ENCODE measurements at regions not wholly inside any gene's neighbourhood (a gene's known extent, or its start where the extent isn't known, plus 50 kb on each side); places are given as distances from the start of the nearest gene placed in this dataset.

DNA sequence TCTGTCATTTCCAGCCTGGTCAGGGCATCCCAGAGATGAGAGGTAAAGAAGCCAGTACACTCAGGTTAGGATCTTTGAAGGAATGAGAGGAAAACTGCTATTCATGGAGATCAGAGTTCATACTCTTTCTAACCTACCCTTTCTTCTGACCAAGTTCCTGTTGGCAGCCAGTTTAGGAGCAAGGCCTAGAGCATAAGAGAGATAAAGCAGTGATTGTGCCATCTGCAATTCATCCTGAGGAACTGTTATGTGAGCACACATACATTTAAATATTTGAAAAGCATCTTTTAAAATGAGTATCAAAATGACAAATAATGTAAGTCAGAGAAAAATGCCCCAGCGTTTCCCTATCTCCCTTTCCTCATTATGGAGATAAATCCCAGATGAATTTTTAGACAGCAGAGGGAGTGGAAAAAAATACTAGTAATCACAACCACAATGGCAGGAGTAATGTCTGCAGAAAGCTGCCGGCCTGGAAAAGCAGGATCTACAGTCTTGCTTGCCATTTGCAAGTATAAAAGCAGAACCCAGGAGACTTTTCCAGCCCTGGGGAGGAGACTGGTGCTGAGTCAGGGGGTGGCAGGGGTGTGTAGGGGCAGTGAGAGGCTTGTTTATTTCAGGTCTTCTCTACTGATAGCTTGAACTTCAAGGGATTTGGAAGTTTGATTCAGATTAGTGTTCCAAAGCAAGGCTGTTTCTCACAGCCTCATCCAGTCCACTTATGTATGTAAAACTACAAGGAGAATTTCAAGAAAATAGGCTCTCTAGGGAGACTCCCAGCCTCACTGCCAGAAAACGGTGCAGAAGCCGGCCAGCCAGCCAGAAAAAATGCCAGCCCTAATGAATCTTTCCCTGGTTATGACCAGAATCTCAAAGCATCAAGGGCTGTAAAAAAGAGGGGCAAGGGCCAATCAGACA lies 1052.4 kb downstream of the TUSC7 start:
- TF ChIP-seq, protein P1, sequence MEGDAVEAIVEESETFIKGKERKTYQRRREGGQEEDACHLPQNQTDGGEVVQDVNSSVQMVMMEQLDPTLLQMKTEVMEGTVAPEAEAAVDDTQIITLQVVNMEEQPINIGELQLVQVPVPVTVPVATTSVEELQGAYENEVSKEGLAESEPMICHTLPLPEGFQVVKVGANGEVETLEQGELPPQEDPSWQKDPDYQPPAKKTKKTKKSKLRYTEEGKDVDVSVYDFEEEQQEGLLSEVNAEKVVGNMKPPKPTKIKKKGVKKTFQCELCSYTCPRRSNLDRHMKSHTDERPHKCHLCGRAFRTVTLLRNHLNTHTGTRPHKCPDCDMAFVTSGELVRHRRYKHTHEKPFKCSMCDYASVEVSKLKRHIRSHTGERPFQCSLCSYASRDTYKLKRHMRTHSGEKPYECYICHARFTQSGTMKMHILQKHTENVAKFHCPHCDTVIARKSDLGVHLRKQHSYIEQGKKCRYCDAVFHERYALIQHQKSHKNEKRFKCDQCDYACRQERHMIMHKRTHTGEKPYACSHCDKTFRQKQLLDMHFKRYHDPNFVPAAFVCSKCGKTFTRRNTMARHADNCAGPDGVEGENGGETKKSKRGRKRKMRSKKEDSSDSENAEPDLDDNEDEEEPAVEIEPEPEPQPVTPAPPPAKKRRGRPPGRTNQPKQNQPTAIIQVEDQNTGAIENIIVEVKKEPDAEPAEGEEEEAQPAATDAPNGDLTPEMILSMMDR (IDR thresholded peaks at IDR 0.05; ENCODE audit: extremely low read depth, missing control alignments): no peak
- DNase-seq (ENCODE audit: low spot score): no peak

DNA sequence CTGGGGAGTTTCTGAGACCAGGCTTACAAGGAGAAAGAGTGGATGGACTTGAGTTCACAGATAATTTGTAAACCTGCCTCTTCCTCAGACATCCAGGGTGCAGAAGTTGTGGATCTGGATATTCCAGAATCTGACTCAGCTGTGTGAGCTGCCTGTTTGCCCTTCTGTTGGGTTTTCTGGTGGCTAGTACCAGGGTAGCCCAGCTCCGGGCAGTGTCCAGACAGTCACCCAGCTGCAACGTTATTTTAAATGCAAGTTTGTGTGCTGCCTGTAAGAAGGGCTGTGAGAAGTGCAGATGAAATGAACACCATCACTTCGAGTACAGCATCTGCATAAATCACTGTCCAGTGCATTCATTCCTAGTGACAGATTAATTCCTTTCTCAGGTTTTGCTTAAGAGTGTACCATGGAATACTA lies 1053.0 kb downstream of the TUSC7 start:
- no peak for DNase-seq (ENCODE audit: low spot score)
- TF ChIP-seq, protein P1 (IDR thresholded peaks at IDR 0.05; ENCODE audit: extremely low read depth, missing control alignments): no peak

DNA sequence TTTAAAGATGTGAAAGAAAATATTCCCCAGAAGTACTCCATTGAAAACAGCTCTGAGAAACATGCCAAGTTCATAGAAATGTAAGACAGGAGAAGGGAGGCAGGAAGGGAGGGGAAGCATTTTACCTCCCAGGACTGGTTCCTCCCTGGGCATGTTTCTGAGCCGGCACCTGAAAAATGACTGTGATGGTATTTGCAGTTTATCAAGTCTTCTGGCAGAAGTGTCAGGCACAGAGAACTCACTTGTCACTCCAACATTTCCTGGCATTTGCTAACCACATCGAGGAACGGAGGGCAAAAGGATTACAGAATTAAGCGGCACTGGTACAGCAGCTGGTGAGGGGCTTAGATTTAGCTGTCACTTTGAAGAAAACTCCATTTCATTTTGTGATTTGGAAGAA lies 1054.0 kb downstream of the TUSC7 start:
- TF ChIP-seq, protein P1 (IDR thresholded peaks at IDR 0.05; ENCODE audit: extremely low read depth, missing control alignments): no peak
- DNase-seq (ENCODE audit: low spot score): no peak

DNA sequence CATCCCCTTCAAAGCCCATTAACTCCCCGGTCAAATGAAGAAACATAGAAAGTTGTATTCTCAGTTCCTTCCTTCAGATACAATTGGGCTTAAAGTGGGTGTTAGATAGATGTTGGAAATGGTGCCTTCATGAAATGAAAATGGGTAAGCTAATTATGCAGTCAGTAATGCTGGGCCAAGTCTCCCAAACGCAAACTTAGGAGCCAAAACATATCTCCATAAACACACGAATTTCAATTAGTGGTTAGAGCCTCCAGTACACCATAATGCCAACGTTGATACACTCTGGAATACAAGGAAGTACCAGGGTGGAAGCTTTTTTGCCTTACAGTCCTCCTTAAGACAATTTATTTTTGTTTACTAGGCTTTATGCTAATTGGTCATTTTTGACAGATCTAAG lies 1059.0 kb downstream of the TUSC7 start:
- TF ChIP-seq, protein P1 (IDR thresholded peaks at IDR 0.05; ENCODE audit: extremely low read depth, missing control alignments): no peak
- DNase-seq (ENCODE audit: low spot score): no peak

DNA sequence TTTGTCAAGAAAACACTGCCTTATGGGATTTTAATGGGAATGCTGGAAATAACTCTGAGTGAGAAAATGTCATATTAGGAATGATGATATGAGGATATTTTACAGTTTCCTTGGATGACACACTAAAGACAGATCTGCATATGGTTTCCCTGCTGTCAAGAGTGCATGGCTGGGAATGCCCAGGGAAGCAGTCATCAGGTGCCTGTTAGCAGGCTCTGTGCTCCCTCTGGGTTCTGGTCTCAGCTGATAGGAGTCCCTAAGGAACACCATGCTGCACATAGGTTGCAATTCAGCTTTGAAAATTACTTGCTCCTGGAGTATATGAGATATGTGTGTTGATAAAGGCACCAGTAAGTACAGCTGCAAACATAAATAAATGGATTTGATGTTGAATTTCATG lies 1064.6 kb downstream of the TUSC7 start:
- DNase-seq (ENCODE audit: low spot score): no peak
- TF ChIP-seq, protein P1 (IDR thresholded peaks at IDR 0.05; ENCODE audit: extremely low read depth, missing control alignments): no peak

DNA sequence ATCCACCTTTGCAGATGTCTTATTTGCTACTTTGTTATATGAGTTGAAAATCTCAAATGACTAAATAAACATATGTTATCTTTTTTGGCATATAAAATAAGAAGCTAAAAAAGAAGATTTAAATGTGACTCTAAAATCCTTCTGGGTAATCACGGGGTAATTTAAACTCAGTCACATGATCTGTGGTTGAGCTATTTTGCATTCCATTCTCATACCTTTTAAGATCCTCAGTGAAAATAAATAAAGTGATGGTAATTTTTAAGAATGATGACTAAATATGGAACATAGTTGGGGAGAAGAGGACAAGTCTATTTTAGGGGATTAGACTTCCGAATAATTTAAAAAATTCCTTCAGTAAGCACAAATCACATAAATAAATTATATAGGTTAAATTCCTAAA lies 1076.8 kb downstream of the TUSC7 start:
- no peak for DNase-seq (ENCODE audit: low spot score)
- TF ChIP-seq, protein P1 (IDR thresholded peaks at IDR 0.05; ENCODE audit: extremely low read depth, missing control alignments): no peak

DNA sequence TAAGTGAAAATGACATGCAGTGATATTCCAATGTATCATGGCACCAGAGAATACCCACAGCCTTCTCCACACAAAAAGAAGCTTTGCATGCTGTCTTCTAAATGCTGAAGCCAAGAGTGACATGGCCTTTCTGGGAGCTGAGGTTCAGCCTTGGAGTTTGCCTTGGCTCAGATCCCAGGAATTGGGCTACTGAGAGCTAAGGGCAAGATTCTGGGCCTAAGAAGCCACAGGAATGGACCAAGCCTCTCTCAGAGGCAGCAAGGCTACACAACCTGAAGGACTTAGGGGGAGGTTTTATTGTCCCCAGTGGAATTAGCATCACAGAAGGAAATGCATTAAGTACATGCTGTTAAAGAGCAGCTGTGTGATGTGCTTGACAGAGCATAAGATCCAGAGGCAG lies 1078.5 kb downstream of the TUSC7 start:
- TF ChIP-seq, protein P1 (IDR thresholded peaks at IDR 0.05; ENCODE audit: extremely low read depth, missing control alignments): no peak
- no peak for DNase-seq (ENCODE audit: low spot score)

Measured in GM20000 (cell line).